CD4-positive, alpha-beta T cell (primary cell): ENCODE measurements at regions not wholly inside any gene's neighbourhood (a gene's known extent, or its start where the extent isn't known, plus 50 kb on each side); places are given as distances from the start of the nearest gene placed in this dataset.

Experiments
- ATAC-seq: fragments of 200-7000 bp; cut with Tn5 transposase; one replicate; pipeline ENCODE4 v1.10.0; 2022; ENCODE audit warnings: mild to moderate bottlenecking; ENCODE audit not compliant: poor library complexity
- CTCF ChIA-PET: fragments of 350-600 bp; sonication (Branson Sonifier 250); formaldehyde crosslinking; loops from one replicate; lab custom pipeline; 2021; ENCODE audit warnings: antibody characterized with exemption, inconsistent platforms; lab: Charles Lee
- POLR2A ChIA-PET: fragments of 350-600 bp; sonication (Branson Sonifier 250); formaldehyde crosslinking; loops from one replicate; lab custom pipeline; 2021; ENCODE audit warnings: antibody characterized with exemption, inconsistent platforms; lab: Charles Lee
- DNase-seq, 14 experiments: peaks; one replicate each; pipeline ENCODE4 v3.0.0-alpha.2; 2013 to 2020; ENCODE audit warnings: mixed read lengths in 2 of 14
- H3K27ac ChIP-seq, 2 donors: one replicate each; pipeline versions ENCODE4 v1.5.1 to v1.7.0; 2013; ENCODE audit warnings: low read length in 2 of 2, low read depth in 1 of 2, mild to moderate bottlenecking in 1 of 2
- H3K27me3 ChIP-seq, 2 experiments: 1 replicate in 1 of 2; 2 replicates in 1 of 2; pipeline versions ENCODE4 v1.6.1 to v1.7.0; 2013; ENCODE audit warnings: low read length in 2 of 2, control low read depth in 1 of 2, mild to moderate bottlenecking in 1 of 2, moderate library complexity in 1 of 2; ENCODE audit not compliant: insufficient read depth in 2 of 2, control insufficient read depth in 1 of 2
- H3K36me3 ChIP-seq: one replicate; pipeline ENCODE4 v1.6.1; 2013; ENCODE audit warnings: low read length, control low read depth; ENCODE audit not compliant: insufficient read depth
- H3K4me1 ChIP-seq: one replicate; pipeline ENCODE4 v1.6.1; 2013; ENCODE audit warnings: low read length, control low read depth; ENCODE audit not compliant: insufficient read depth
- H3K4me3 ChIP-seq: one replicate; pipeline ENCODE4 v1.5.1; 2013; ENCODE audit warnings: mild to moderate bottlenecking, low read length, moderate library complexity
- H3K9me3 ChIP-seq, 2 experiments: 1 replicate in 1 of 2; 2 replicates in 1 of 2; pipeline versions ENCODE4 v1.6.1 to v1.7.0; 2013; ENCODE audit warnings: low read length in 2 of 2, mild to moderate bottlenecking in 2 of 2, control low read depth in 1 of 2, moderate library complexity in 1 of 2; ENCODE audit not compliant: control insufficient read depth in 1 of 2, insufficient read depth in 1 of 2
- H3K27ac Mint-ChIP-seq: one replicate; pipeline ENCODE4 v1.8.0; 2020; ENCODE audit warnings: mixed read lengths
- H3K27me3 Mint-ChIP-seq: one replicate; pipeline ENCODE4 v1.8.0; 2021; ENCODE audit warnings: mixed read lengths
- H3K36me3 Mint-ChIP-seq: one replicate; pipeline ENCODE4 v1.8.0; 2021; ENCODE audit warnings: low read depth, mixed read lengths
- H3K4me1 Mint-ChIP-seq: one replicate; pipeline ENCODE4 v1.8.0; 2021; ENCODE audit warnings: low read depth, mixed read lengths
- H3K4me3 Mint-ChIP-seq: one replicate; pipeline ENCODE4 v1.8.0; 2020; ENCODE audit warnings: mild to moderate bottlenecking, mixed read lengths
- H3K9me3 Mint-ChIP-seq: one replicate; pipeline ENCODE4 v1.8.0; 2020; ENCODE audit warnings: mixed read lengths
- intact Hi-C, 2 experiments: fragments of 100-400 bp; cut with DNase I in 1 of 2; cut with micrococcal nuclease in 1 of 2; formaldehyde crosslinking; loops; one replicate each; pipeline versions ENCODE4 v1.15.1 to v1.9.0; 2023 to 2025; cut with DNase I, micrococcal nuclease
- TF ChIP-seq, protein P1 (sequence below): fragments of 200-600 bp; IDR thresholded peaks from one replicate; pipeline ENCODE4 v1.8.0; 2022; ENCODE audit warnings: antibody characterized with exemption, mild to moderate bottlenecking

DNA sequence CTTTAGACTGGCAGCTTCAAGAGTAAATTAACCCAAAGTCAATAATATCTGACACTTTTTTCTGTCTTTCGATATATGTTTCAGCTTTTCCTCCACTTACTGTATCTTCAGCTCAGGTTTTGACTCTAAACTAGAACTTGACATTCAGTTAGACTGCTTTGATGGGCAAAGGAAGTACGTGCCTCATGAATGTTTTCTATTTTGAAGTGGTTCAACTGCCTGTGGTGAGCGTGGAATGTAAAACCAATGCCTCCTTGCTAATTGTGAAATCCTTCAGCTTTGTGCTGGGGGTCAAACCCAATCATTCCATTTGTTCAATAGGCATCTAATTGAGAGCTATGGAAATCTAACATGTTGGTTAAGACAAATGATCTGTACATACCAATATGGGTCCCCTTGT is 857.0 kb upstream of the HTR2C start:
- Histone ChIP-seq H3K36me3 (no peaks in the 10 kb centered on the region), H3K9me3 (no peaks in the 10 kb centered on the region), H3K4me3 (no peak overlapping the region), H3K27me3 (no peaks in the 10 kb centered on the region), H3K27ac (no peak overlapping the region), H3K4me1 (no peaks in the 10 kb centered on the region)
- no peak for DNase-seq
- TF ChIP-seq, protein P1, sequence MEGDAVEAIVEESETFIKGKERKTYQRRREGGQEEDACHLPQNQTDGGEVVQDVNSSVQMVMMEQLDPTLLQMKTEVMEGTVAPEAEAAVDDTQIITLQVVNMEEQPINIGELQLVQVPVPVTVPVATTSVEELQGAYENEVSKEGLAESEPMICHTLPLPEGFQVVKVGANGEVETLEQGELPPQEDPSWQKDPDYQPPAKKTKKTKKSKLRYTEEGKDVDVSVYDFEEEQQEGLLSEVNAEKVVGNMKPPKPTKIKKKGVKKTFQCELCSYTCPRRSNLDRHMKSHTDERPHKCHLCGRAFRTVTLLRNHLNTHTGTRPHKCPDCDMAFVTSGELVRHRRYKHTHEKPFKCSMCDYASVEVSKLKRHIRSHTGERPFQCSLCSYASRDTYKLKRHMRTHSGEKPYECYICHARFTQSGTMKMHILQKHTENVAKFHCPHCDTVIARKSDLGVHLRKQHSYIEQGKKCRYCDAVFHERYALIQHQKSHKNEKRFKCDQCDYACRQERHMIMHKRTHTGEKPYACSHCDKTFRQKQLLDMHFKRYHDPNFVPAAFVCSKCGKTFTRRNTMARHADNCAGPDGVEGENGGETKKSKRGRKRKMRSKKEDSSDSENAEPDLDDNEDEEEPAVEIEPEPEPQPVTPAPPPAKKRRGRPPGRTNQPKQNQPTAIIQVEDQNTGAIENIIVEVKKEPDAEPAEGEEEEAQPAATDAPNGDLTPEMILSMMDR: no peak
- intact Hi-C loops: no loop called here
- POLR2A ChIA-PET: no interaction called here
- Mint-ChIP-seq H3K27me3 (no peaks in the 10 kb centered on the region), H3K36me3 (no peaks in the 10 kb centered on the region), H3K4me1 (no peaks in the 10 kb centered on the region), H3K27ac (no peak overlapping the region), H3K4me3 (no peak overlapping the region), H3K9me3 (no peaks in the 10 kb centered on the region)
- ATAC-seq: no peak
- CTCF ChIA-PET: no interaction called here

DNA sequence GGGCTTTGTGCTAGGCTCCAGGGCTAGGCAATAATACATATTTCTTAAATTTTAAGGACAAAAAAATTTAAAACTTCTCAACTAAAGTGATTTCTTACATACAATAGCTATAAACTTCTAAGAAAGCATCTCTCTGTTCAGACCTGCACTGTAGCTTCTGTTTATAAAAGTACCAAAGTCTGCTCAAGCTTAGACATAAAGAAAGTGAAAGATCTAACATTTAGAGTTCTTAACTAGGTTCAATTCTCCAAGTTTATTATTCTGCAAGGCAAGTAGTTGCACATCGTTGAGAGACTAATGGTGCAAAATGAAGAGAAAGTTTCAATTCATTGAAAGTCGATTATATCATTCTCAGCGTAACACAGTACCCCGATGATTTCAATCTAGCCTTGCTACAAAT is 857.4 kb upstream of the HTR2C start:
- Histone ChIP-seq H3K36me3 (no peaks in the 10 kb centered on the region), H3K27me3 (no peaks in the 10 kb centered on the region), H3K4me1 (no peaks in the 10 kb centered on the region), H3K27ac (no peak overlapping the region), H3K4me3 (no peak overlapping the region), H3K9me3 (no peaks in the 10 kb centered on the region)
- no peak overlapping the region for H3K4me3 Mint-ChIP-seq
- ATAC-seq (no peak), DNase-seq (no peak)
- no peaks in the 10 kb centered on the region for H3K4me1 Mint-ChIP-seq
- TF ChIP-seq, protein P1: no peak
- H3K27ac Mint-ChIP-seq: no peak overlapping the region
- no peaks in the 10 kb centered on the region for H3K9me3 Mint-ChIP-seq
- CTCF ChIA-PET: no interaction called here
- POLR2A ChIA-PET: no interaction called here
- H3K36me3 Mint-ChIP-seq: no peaks in the 10 kb centered on the region
- no peaks in the 10 kb centered on the region for H3K27me3 Mint-ChIP-seq
- intact Hi-C loops: no loop called here

DNA sequence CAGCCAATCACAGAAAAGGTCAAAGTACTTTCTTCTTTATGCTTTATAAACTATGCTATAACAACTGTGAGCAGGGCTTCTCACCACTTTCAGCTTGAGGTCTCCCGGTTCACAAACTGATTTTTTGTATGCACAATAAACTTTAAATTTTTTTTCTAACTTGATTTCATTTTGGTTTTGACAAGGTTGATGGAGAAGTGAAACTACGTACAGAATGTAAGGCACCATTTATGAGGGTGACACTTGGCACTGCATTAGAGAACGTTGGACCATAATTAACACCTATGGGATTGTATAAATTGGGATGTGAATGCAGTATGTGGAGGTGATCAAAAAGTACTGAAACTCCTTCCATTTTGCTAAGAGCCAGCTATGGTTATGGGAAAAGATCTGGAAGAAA is 857.9 kb upstream of the HTR2C start:
- ChIA-PET CTCF (no interaction called here), POLR2A (no interaction called here)
- no peak for ATAC-seq
- Histone ChIP-seq H3K27ac (no peak overlapping the region), H3K9me3 (no peaks in the 10 kb centered on the region), H3K27me3 (no peaks in the 10 kb centered on the region), H3K4me1 (no peaks in the 10 kb centered on the region), H3K4me3 (no peak overlapping the region), H3K36me3 (no peaks in the 10 kb centered on the region)
- Mint-ChIP-seq H3K4me3 (no peak overlapping the region), H3K4me1 (no peaks in the 10 kb centered on the region), H3K9me3 (no peaks in the 10 kb centered on the region), H3K27ac (no peak overlapping the region), H3K27me3 (no peaks in the 10 kb centered on the region), H3K36me3 (no peaks in the 10 kb centered on the region)
- TF ChIP-seq, protein P1: no peak
- intact Hi-C loops: no loop called here
- DNase-seq: no peak
